Right lobe of liver (tissue), 4 donors: ENCODE measurements at regions not wholly inside any gene's neighbourhood (a gene's known extent, or its start where the extent isn't known, plus 50 kb on each side); places are given as distances from the start of the nearest gene placed in this dataset.

Experiments
- CTCF ChIP-seq, 4 donors: fragments of 200-600 bp in 3 of 4; fragments of 450-650 bp in 1 of 4; IDR thresholded peaks; one replicate each; pipeline versions ENCODE4 v1.5.1 to v1.8.0; 2016 to 2022; ENCODE audit warnings: antibody characterized with exemption in 4 of 4, mild to moderate bottlenecking in 2 of 4
- POLR2A ChIP-seq: fragments of 450-650 bp; IDR thresholded peaks from one replicate; pipeline ENCODE4 v1.6.1; 2017; ENCODE audit warnings: antibody characterized with exemption, mild to moderate bottlenecking
- donor health status: DM: no; HTN: no; CAD: no.
- donor health status: DM: no; HTN: no; CAD: no.
- donor health status: DM: no; HTN: yes; CAD: no.

GRCh38 chr10:117936566-117936965, 110.2 kb downstream of the RAB11FIP2 start:
- TF ChIP-seq CTCF (IDR thresholded peaks at IDR 0.05) (no peak), POLR2A (no peak)
